ENCODE measurements at regions not wholly inside any gene's neighbourhood (a gene's known extent, or its start where the extent isn't known, plus 50 kb on each side); places are given as distances from the start of the nearest gene placed in this dataset.
"Not testable (repeated sequence)": the region's sequence is repeated elsewhere in the genome, so short reads cannot be mapped to it uniquely, and the experiment has no call there.

DNA sequence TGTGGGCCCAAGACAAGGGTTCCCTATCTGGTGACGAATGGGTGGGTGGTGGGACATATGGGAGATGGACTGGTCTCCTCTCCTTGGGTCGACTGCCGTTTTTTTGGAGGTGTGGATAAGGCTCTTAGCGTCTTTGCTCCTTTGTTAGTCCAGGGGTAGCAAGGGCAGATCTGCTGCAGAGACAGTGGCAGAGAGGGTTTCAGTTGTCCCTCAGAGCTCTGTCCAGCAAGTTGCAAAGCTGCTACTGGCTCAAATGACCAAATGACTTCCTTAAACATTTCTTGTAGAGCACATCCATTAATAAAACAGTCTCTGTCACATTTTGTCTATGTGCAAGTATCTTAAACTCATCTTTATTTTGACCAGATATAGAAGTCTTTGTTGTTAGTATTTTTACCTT lies 508.0 kb upstream of the ADGRB3 start:
- 70% methylated on average over 4 of the region's 4 CpGs for WGBS (ENCODE audit: insufficient coverage)
- H3K4me1 ChIP-seq (ENCODE audit: control insufficient read depth, insufficient read depth, low read length) = no peaks in the 10 kb centered on the region
- TF ChIP-seq, protein P1, sequence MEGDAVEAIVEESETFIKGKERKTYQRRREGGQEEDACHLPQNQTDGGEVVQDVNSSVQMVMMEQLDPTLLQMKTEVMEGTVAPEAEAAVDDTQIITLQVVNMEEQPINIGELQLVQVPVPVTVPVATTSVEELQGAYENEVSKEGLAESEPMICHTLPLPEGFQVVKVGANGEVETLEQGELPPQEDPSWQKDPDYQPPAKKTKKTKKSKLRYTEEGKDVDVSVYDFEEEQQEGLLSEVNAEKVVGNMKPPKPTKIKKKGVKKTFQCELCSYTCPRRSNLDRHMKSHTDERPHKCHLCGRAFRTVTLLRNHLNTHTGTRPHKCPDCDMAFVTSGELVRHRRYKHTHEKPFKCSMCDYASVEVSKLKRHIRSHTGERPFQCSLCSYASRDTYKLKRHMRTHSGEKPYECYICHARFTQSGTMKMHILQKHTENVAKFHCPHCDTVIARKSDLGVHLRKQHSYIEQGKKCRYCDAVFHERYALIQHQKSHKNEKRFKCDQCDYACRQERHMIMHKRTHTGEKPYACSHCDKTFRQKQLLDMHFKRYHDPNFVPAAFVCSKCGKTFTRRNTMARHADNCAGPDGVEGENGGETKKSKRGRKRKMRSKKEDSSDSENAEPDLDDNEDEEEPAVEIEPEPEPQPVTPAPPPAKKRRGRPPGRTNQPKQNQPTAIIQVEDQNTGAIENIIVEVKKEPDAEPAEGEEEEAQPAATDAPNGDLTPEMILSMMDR (IDR thresholded peaks at IDR 0.05) = no peak
- H3K4me3 ChIP-seq (ENCODE audit: low read length) = no peak overlapping the region
- Mint-ChIP-seq H3K4me1 (no peaks in the 10 kb centered on the region), H3K36me3 (peaks cover 17% of the 10 kb centered on the region), H3K27me3 (ENCODE audit: low read depth in 2 of 2) (no peaks in the 10 kb centered on the region), H3K9me3 (peaks cover 19 to 30% of the 10 kb centered on the region in 2 donors), H3K27ac (no peak overlapping the region), H3K4me3 (no peak overlapping the region)
- DNase-seq (no peak), ATAC-seq (no peak)
- H3K27ac ChIP-seq (ENCODE audit: low read length) = no peak overlapping the region
- intact Hi-C loops (cut with micrococcal nuclease) = no loop called here
- H3K9me3 ChIP-seq (ENCODE audit: control insufficient read depth, insufficient read depth, low read length) = peaks cover 4% of the 10 kb centered on the region
- no peaks in the 10 kb centered on the region for H3K36me3 ChIP-seq (ENCODE audit: control insufficient read depth, insufficient read depth, low read length)
- no peaks in the 10 kb centered on the region for H3K27me3 ChIP-seq (ENCODE audit: control insufficient read depth, insufficient read depth, low read length)

DNA sequence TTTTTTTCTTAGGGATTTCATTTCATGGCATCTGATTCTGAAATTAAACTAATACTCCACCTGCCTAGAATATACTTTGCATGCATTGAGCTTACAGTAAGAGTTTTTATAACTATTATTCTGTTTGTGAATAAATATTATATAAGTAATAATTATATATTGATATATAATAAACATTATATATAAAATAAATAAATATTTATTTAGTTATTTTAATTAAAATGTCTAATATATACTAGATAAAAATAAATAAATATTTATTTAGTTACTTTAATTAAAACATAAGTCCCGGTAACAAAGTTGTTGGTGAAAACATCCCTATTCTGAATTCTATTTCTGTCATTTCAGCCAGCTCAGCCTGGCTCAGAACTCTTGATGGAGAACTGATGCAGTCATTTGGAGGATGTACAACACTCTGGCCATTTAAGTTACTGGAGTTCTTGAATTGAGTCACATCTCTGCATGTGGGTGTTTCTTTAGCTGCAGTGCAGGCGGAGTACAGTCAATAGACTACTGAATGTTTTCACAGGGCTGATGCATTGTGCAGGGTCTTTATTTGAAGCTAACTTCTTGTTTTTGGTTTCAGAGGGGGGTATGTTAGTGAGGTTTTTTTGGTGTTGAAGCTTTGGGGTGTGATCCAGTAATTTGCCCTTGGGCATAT lies 508.9 kb upstream of the ADGRB3 start:
- H3K27me3 ChIP-seq (ENCODE audit: control insufficient read depth, insufficient read depth, low read length) = no peaks in the 10 kb centered on the region
- Mint-ChIP-seq H3K27ac (no peak overlapping the region), H3K36me3 (peaks cover 13% of the 10 kb centered on the region), H3K4me3 (no peak overlapping the region), H3K9me3 (peaks cover 15 to 25% of the 10 kb centered on the region in 2 donors), H3K4me1 (no peaks in the 10 kb centered on the region), H3K27me3 (ENCODE audit: low read depth in 2 of 2) (no peaks in the 10 kb centered on the region)
- WGBS (ENCODE audit: insufficient coverage) = 84% methylated on average over 1 of the region's 2 CpGs
- H3K27ac ChIP-seq (ENCODE audit: low read length) = no peak overlapping the region
- H3K36me3 ChIP-seq (ENCODE audit: control insufficient read depth, insufficient read depth, low read length) = no peaks in the 10 kb centered on the region
- H3K4me1 ChIP-seq (ENCODE audit: control insufficient read depth, insufficient read depth, low read length) = no peaks in the 10 kb centered on the region
- H3K9me3 ChIP-seq (ENCODE audit: control insufficient read depth, insufficient read depth, low read length) = peaks cover 7% of the 10 kb centered on the region
- intact Hi-C loops (cut with micrococcal nuclease) = no loop called here
- H3K4me3 ChIP-seq (ENCODE audit: low read length) = no peak overlapping the region
- no peak for DNase-seq
- TF ChIP-seq, protein P1 (IDR thresholded peaks at IDR 0.05) = no peak
- ATAC-seq = no peak

DNA sequence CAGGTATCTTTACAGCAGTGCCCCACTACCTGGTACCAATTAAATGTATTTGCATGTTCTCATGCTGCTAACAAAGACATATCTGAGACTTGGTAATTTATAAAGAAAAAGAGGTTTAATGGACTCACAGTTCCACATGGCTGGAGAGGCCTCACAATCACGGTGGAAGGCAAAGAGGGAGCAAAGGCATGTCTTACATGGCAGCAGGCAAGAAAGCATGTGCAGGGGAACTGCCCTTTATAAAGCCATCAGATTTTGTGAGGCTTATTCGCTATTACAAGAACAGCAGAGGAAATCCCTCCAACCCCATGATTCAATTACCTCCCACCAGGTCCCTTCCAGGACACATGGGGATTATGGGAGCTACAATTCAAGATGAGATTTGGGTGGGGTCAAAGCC lies 512.1 kb upstream of the ADGRB3 start:
- intact Hi-C loops (cut with micrococcal nuclease); H3K36me3 Mint-ChIP-seq; H3K9me3 ChIP-seq (ENCODE audit: control insufficient read depth, insufficient read depth, low read length); H3K4me3 ChIP-seq (ENCODE audit: low read length); H3K4me1 ChIP-seq (ENCODE audit: control insufficient read depth, insufficient read depth, low read length); H3K27ac ChIP-seq (ENCODE audit: low read length); H3K27ac Mint-ChIP-seq; DNase-seq; H3K27me3 Mint-ChIP-seq (ENCODE audit: low read depth in 2 of 2); H3K4me3 Mint-ChIP-seq; ATAC-seq; H3K4me1 Mint-ChIP-seq; H3K36me3 ChIP-seq (ENCODE audit: control insufficient read depth, insufficient read depth, low read length); H3K27me3 ChIP-seq (ENCODE audit: control insufficient read depth, insufficient read depth, low read length): not testable (repeated sequence)
- H3K9me3 Mint-ChIP-seq = peaks cover 12 to 17% of the 10 kb centered on the region in 2 donors
- WGBS (ENCODE audit: insufficient coverage) = 82% methylated on average over 1 of the region's 2 CpGs

DNA sequence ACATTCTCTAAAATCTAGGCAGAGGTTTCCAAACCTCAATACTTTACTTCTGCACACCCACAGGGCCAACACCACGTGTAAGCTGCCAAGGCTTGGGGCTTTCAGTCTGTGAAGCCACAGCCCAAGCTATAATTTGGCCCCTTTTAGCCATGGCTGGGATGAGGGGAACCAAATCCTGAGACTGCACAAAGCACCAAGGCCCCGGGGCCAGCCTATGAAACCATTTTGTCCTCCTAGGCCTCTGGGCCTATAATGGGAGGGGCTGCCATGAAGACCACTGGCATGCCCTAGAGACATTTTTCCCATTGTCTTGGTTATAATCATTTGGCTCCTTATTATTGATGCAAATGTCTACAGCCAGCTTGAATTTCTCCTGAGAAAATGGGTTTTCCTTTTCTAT lies 513.0 kb upstream of the ADGRB3 start:
- Mint-ChIP-seq H3K27ac (no peak overlapping the region), H3K27me3 (ENCODE audit: low read depth in 2 of 2) (no peaks in the 10 kb centered on the region)

DNA sequence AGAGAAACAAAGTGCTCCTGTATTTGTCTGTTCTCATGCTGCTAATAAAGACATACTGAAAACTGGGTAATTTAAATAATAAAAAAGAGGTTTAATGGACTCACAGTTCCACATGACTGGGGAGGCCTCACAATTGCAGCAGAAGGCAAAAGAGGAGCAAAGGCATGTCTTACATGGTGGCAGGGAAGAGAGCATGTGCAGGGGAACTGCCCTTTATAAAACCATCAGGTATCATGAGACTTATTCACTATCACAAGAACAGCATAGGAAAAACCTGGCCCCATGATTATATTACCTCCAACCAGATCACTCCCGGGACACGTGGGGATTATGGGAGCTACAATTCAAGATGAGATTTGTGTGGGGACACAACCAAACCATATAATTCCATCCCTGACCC lies 514.1 kb upstream of the ADGRB3 start:
- H3K27me3 ChIP-seq (ENCODE audit: control insufficient read depth, insufficient read depth, low read length); H3K4me3 Mint-ChIP-seq; H3K36me3 Mint-ChIP-seq; DNase-seq; H3K4me1 ChIP-seq (ENCODE audit: control insufficient read depth, insufficient read depth, low read length); H3K27ac Mint-ChIP-seq; H3K4me3 ChIP-seq (ENCODE audit: low read length); H3K27me3 Mint-ChIP-seq (ENCODE audit: low read depth in 2 of 2); H3K9me3 ChIP-seq (ENCODE audit: control insufficient read depth, insufficient read depth, low read length); H3K27ac ChIP-seq (ENCODE audit: low read length); H3K4me1 Mint-ChIP-seq; intact Hi-C loops (cut with micrococcal nuclease); H3K36me3 ChIP-seq (ENCODE audit: control insufficient read depth, insufficient read depth, low read length); ATAC-seq: not testable (repeated sequence)
- peaks cover 10 to 16% of the 10 kb centered on the region in 2 donors for H3K9me3 Mint-ChIP-seq
- WGBS (ENCODE audit: insufficient coverage) = 74% methylated on average over 2 of the region's 2 CpGs

More for the DNA sequence above, 513.0 kb upstream of the ADGRB3 start:
- DNase-seq (no peak), ATAC-seq (no peak)
- no peaks in the 10 kb centered on the region for H3K36me3 Mint-ChIP-seq
- no peaks in the 10 kb centered on the region for H3K36me3 ChIP-seq (ENCODE audit: control insufficient read depth, insufficient read depth, low read length)
- 68% methylated on average over 2 of the region's 2 CpGs for WGBS (ENCODE audit: insufficient coverage)
- peaks cover 10 to 16% of the 10 kb centered on the region in 2 donors for H3K9me3 Mint-ChIP-seq
- TF ChIP-seq, protein P1 (IDR thresholded peaks at IDR 0.05) = no peak
- H3K4me3 Mint-ChIP-seq = no peak overlapping the region
- H3K4me1 ChIP-seq (ENCODE audit: control insufficient read depth, insufficient read depth, low read length) = no peaks in the 10 kb centered on the region
- H3K27ac ChIP-seq (ENCODE audit: low read length) = no peak overlapping the region
- peaks cover 7% of the 10 kb centered on the region for H3K9me3 ChIP-seq (ENCODE audit: control insufficient read depth, insufficient read depth, low read length)
- no peak overlapping the region for H3K4me3 ChIP-seq (ENCODE audit: low read length)
- H3K27me3 ChIP-seq (ENCODE audit: control insufficient read depth, insufficient read depth, low read length) = no peaks in the 10 kb centered on the region
- H3K4me1 Mint-ChIP-seq = no peaks in the 10 kb centered on the region
- intact Hi-C loops (cut with micrococcal nuclease) = no loop called here
